ENCODE measurements at regions not wholly inside any gene's neighbourhood (a gene's known extent, or its start where the extent isn't known, plus 50 kb on each side); places are given as distances from the start of the nearest gene placed in this dataset.

DNA sequence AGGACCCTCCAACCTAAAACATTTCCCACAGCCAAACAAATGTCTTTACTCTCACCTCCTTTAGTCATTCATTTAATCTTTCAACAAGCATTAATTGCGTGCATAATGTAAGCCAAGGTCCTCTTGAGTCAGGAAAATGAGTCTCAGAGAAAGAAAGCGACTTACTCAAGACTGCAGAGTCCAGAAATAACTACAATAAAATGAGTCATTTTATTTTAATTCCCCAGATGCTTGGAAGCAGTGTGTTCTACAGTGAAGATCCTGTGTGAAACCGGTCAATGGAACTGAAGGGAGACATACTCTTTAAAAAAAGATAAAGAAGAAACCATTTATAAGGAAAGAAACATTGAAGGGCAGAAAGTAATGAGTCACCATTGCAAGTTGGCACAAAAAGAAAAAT lies 513.7 kb downstream of the CDK5RAP2 start:
- Histone ChIP-seq H3K27ac (no peak overlapping the region), H3K36me3 (no peaks in the 10 kb centered on the region), H3K4me1 (no peaks in the 10 kb centered on the region), H3K27me3 (no peaks in the 10 kb centered on the region), H3K9me3 (no peaks in the 10 kb centered on the region), H3K4me3 (no peak overlapping the region)
- DNase-seq (ENCODE audit: low spot score) = no peak
- TF ChIP-seq, protein P1, sequence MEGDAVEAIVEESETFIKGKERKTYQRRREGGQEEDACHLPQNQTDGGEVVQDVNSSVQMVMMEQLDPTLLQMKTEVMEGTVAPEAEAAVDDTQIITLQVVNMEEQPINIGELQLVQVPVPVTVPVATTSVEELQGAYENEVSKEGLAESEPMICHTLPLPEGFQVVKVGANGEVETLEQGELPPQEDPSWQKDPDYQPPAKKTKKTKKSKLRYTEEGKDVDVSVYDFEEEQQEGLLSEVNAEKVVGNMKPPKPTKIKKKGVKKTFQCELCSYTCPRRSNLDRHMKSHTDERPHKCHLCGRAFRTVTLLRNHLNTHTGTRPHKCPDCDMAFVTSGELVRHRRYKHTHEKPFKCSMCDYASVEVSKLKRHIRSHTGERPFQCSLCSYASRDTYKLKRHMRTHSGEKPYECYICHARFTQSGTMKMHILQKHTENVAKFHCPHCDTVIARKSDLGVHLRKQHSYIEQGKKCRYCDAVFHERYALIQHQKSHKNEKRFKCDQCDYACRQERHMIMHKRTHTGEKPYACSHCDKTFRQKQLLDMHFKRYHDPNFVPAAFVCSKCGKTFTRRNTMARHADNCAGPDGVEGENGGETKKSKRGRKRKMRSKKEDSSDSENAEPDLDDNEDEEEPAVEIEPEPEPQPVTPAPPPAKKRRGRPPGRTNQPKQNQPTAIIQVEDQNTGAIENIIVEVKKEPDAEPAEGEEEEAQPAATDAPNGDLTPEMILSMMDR (IDR thresholded peaks at IDR 0.05) = no peak

DNA sequence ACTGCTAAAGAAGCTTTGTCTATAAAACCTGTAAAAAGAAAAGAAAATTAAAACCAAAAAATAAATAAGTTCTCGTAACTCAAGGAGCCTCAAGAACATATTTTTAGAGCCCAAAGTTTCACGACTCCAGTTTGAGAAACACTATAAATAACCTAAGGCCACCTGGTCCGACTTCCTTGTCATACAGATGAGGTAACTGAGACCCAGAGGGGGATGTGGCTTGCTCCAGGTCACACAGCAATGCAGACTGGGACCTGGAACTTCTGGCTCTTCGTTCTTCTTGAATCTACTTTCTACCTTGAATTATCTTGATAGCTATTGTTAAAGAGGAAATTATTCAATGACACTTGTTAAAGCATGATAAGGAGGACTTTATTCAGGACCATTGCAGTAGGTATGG lies 514.8 kb downstream of the CDK5RAP2 start:
- no peaks in the 10 kb centered on the region for H3K4me1 ChIP-seq
- no peak overlapping the region for H3K4me3 ChIP-seq
- DNase-seq (ENCODE audit: low spot score) = no peak
- no peaks in the 10 kb centered on the region for H3K27me3 ChIP-seq
- H3K27ac ChIP-seq = no peak overlapping the region
- no peaks in the 10 kb centered on the region for H3K36me3 ChIP-seq
- TF ChIP-seq, protein P1 (IDR thresholded peaks at IDR 0.05) = no peak
- no peaks in the 10 kb centered on the region for H3K9me3 ChIP-seq

DNA sequence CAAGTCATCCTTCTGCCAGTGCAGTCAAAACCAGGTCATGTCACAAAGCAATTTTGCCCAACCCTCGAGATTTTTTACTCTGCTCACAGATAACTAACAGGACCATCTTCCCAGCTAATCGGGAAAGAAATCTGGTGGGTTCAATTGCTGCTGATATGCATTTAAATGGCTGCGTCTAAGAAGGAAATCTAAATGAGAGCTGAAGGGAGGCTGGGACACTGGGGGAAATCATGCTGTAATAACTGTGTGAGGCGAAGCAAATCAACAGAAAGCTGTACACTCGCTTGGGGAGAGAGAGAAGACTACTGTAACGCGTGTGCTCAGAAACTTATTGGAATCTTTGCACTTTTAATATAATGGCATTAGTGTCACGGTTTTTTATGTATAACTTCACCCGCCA lies 535.0 kb downstream of the CDK5RAP2 start:
- H3K27me3 ChIP-seq = no peaks in the 10 kb centered on the region
- H3K36me3 ChIP-seq = no peaks in the 10 kb centered on the region
- TF ChIP-seq, protein P1 (IDR thresholded peaks at IDR 0.05) = no peak
- H3K9me3 ChIP-seq = no peaks in the 10 kb centered on the region
- no peak for DNase-seq (ENCODE audit: low spot score)
- H3K4me1 ChIP-seq = no peaks in the 10 kb centered on the region
- H3K4me3 ChIP-seq = no peak overlapping the region
- H3K27ac ChIP-seq = no peak overlapping the region

DNA sequence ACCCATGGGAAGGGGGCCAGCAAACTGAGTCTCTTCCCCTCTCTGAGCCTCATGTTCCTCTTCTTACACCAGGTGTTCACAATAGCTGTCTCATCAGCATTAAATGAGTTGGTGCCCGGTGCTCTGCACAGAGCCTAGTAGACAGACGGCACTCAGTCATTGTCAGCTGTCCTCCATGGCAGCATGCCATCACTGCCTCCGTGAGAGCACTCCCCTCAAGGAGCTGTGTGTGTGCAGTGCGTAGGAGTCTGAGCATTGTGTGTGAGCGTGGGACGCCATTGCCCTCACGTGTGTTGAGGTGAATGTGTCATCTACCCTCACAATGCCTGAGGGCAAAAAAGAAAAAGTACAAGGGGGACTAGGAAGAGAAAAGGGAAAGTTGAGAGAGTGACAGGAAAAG lies 536.5 kb downstream of the CDK5RAP2 start:
- H3K9me3 ChIP-seq = no peaks in the 10 kb centered on the region

DNA sequence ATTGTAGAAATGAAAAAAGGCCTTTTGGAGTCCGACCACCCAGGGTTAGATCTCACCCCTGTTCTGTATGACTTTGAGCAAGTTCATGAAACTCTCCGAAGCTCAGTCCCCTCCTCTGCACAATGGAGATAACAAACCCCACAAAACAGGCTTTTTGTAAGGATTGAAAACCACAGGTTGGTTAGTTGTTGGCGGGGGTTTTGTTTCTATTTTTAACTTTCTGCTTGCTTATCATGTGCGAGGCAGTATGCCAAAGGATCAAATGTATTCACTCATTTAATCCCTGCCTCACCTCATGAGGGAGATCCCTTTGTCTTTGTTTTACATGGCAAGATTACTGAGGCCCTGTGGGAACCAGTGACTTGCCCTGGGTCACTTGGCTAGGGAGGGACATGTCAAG lies 539.1 kb downstream of the CDK5RAP2 start:
- Histone ChIP-seq H3K27ac (no peak overlapping the region), H3K4me1 (no peaks in the 10 kb centered on the region)
- TF ChIP-seq, protein P1 (IDR thresholded peaks at IDR 0.05) = no peak

More for the DNA sequence above, 536.5 kb downstream of the CDK5RAP2 start:
- Histone ChIP-seq H3K27ac (no peak overlapping the region), H3K4me3 (no peak overlapping the region), H3K36me3 (no peaks in the 10 kb centered on the region), H3K4me1 (no peaks in the 10 kb centered on the region), H3K27me3 (no peaks in the 10 kb centered on the region)
- no peak for DNase-seq (ENCODE audit: low spot score)
- TF ChIP-seq, protein P1 (IDR thresholded peaks at IDR 0.05) = no peak

DNA sequence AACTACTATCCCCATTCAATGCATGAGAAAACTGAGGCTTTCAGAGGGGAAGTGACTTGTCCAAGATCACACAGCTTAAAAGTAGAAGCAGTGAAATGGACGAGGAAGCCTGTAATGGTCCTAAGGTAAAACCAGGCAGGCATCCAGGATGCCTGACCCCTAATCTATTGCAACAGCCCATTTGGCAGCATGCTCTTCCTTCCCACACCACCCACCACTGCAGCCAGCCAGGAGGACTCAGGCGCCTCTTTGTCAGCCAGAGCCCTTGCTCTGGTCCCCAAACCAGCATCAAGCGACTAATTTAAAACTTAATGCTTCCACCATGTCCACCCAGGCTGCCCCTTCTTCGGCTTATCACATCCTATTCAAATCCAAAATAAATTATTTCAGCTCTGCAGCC lies 541.6 kb downstream of the CDK5RAP2 start:
- H3K36me3 ChIP-seq = no peaks in the 10 kb centered on the region
- H3K9me3 ChIP-seq = no peaks in the 10 kb centered on the region
- DNase-seq (ENCODE audit: low spot score) = no peak
- no peaks in the 10 kb centered on the region for H3K27me3 ChIP-seq
- no peak overlapping the region for H3K4me3 ChIP-seq
- H3K4me1 ChIP-seq = no peaks in the 10 kb centered on the region
- TF ChIP-seq, protein P1 (IDR thresholded peaks at IDR 0.05) = no peak
- H3K27ac ChIP-seq = no peak overlapping the region

More for the DNA sequence above, 539.1 kb downstream of the CDK5RAP2 start:
- no peak overlapping the region for H3K4me3 ChIP-seq
- DNase-seq (ENCODE audit: low spot score) = no peak
- no peaks in the 10 kb centered on the region for H3K36me3 ChIP-seq
- H3K27me3 ChIP-seq = no peaks in the 10 kb centered on the region
- no peaks in the 10 kb centered on the region for H3K9me3 ChIP-seq

Measured in right atrium auricular region (tissue), 2 donors.